ENCODE measurements at regions not wholly inside any gene's neighbourhood (a gene's known extent, or its start where the extent isn't known, plus 50 kb on each side); places are given as distances from the start of the nearest gene placed in this dataset.
A peak's percentile ranks its signal among the peaks of the same experiment; 100 is the strongest.
"Not testable (repeated sequence)": the region's sequence is repeated elsewhere in the genome, so short reads cannot be mapped to it uniquely, and the experiment has no call there.

- no peak for DNase-seq
Measured at GRCh38 chr10:30560326-30560725, 69.2 kb downstream of the LYZL2 start.

DNA sequence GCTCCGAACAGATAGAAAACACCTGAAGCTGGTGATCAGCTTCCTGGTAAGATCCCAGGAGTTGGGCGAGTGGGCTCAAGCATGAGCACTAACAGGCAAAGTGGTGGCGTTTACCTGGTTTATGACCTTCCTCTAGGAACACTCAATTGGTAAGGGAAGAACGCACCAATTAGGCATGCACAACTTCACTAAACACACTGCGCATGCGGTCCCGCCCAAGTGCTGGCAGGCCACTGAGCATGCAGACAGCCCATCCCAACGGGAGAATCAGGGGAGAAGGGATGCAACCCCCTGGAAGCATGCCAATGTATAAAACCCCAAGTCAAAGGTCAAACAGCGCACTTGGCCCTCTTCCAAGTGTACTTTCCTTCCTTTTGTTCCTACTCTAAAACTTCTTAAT lies 70.4 kb downstream of the LYZL2 start:
- no peak for DNase-seq

- DNase-seq = no peak
Measured at GRCh38 chr10:30558411-30558810, 71.1 kb downstream of the LYZL2 start.

GRCh38 chr10:30557884-30558283 lies 71.7 kb downstream of the LYZL2 start:
- no peak for DNase-seq

DNA sequence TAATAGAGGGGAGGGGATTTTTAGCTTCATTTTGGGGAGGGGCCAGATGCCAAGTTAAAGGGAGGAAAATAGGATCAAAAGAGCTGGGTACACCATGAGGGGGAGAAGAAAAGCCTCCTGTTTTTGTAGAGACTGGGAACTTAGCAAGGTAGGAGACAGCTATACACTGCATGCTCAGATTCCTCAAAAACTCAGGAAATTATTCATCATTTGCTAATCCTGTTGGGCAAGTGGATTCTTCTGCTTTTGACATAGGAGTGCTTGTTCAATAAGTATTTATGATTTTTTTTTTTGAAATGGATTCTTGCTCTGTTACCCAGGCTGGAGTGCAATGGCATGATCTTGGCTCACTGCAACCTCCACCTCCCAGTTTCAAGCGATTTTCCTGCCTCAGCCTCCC lies 73.4 kb downstream of the LYZL2 start:
- DNase-seq = no peak

DNA sequence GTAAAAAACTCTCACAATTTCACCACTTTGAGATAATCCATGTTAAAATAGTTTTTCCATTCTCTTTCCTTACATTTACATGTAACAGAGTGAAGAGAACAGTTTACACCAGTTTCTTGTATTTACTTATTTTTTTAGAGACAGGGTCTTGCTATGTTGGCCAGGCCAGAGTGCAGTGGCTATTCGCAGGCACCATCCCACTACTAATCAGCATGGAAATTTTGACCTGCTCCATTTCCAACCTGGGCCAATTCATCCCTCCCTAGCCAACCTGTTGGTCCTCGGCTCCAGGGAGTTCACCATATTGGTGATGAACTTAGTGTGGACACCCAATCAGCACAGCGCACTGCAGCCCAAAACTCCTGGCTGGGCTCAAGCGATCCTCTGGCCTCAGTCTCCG lies 74.1 kb downstream of the LYZL2 start:
- DNase-seq = no peak

DNA sequence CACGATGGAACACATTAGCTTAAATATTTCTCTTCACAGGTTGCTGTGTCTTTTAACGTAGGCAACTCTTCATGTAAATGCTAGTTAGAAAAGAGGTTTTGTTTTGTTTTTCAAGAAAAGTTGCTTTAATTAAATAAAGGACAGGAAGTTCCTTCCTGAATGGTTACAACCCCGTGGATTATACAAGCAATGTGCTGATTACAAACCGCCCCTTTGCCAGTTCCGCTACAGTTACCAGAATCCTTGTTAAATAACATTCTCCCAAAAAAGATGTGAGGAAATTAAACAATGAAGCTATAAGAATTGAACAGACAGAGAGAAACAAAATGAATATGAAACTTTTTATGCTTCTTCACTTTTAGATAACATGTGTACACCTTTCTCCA lies 75.1 kb downstream of the LYZL2 start:
- DNase-seq = no peak

GRCh38 chr10:30553626-30554439 lies 75.7 kb downstream of the LYZL2 start:
- no peak for DNase-seq

- DNase-seq = no peak
Measured at GRCh38 chr10:30553018-30553625, 76.4 kb downstream of the LYZL2 start.

- no peak for DNase-seq
Measured at GRCh38 chr10:30550967-30551815, 78.4 kb downstream of the LYZL2 start.

DNA sequence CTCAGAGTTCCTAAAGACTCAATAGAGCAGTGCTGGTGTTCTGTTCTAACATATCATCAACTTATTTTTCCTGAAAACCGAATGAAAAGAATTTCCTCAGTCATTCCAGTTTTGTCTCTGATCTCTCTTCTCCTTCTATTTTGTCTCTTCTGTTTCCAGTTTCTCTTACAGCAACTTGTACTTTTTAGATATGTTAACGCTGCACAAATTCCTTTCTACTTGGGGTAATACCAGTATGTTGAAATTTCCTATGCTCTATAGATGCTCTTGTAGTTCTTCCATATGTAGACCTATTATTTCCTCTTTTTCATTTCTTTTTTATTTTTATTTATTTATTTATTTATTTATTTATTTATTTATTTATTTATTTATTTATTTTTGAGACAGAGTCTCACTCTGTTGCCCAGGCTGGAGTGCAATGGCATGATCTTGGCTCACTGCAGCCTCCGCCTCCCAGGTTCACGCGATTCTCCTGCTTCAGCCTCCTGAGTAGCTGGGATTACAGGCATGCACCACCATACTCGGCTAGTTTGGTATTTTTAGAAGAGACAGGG lies 80.3 kb downstream of the LYZL2 start:
- not testable (repeated sequence) for DNase-seq

- no peak for DNase-seq
Measured at GRCh38 chr10:30546511-30546910, 83.0 kb downstream of the LYZL2 start.

GRCh38 chr10:30542895-30543288 lies 86.7 kb downstream of the LYZL2 start:
- no peak for DNase-seq

DNA sequence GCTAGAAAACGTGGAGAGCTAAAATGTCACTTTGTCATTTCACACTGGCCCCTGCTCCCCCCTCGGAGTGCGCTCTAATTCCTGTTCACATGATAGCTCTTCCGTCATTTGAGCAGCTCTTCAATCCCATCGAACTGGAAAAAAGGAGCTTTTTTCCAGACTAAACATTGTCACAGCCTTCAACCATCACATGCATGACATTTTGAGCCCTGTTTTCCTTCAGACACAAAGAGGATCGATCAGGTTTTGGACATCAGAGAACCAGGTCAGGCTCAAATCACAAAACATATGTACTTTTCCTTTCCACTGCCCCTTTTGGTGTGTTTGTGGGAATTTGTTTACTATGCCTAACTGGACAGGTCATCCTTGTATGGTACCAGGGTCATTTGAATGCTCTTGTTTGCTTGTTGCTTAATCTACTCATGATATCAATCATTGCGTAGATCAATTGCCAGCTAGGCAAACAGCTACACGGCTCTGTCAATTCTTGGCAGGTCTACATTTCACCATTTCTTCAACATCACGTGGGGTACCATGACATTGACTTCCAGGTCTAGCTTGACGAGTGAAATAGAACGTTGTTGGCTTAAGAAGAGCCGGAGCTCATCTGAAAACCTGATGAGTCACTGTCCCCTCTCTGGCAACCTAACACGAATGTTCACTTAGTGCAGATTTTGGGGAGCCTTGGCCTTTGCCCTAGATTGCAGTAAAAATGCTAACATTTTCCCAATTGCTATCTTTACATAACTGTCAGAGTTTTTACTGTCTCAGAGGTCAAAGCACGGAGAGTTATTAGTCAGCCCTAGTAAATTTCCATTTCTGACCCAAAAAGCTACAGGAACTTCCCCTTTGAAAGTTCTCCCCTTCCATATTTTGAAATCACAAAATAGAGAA lies 87.3 kb downstream of the LYZL2 start:
- no peak for DNase-seq

GRCh38 chr10:30540276-30540675 lies 89.3 kb downstream of the LYZL2 start:
- DNase-seq = no peak

- no peak for DNase-seq
Measured at GRCh38 chr10:30538086-30538485, 91.5 kb downstream of the LYZL2 start.

DNA sequence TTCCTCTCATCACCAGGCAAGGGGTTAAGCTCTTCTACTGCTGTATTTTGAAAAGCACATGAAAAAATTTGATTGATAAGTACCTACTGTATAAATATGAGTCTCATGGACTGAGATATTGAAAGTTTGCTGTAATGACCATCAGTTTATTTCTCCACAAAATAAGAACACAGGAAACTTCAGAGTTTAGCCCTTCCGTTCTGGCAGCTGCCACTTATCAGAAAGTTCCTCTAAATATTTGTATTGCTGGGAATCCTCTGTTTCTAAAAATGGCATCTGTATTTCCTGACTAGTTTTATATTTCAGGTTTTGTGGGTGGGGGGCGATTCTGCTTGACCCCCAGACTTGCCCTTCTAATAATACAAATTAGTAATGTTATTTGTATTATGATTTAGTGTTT lies 92.0 kb downstream of the LYZL2 start:
- DNase-seq = no peak

DNA sequence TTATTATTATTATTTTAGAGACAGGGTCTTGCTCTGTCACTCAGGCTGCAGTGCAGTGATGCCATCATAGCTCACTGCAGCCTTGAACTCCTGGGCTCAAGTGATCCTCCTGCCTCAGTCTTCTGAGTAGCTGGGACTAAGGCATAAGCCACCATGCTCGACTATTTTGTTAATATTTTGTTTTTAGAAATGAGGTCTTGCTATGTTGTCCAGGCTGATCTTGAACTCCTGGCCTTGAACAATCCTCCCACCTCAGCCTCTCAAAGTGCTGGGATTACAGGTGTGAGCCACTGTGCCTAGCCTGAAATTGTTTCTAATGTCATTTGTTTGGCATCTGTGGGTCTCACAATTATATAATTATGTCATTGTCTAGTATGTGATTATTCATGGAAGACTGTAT lies 92.4 kb downstream of the LYZL2 start:
- DNase-seq = not testable (repeated sequence)

DNA sequence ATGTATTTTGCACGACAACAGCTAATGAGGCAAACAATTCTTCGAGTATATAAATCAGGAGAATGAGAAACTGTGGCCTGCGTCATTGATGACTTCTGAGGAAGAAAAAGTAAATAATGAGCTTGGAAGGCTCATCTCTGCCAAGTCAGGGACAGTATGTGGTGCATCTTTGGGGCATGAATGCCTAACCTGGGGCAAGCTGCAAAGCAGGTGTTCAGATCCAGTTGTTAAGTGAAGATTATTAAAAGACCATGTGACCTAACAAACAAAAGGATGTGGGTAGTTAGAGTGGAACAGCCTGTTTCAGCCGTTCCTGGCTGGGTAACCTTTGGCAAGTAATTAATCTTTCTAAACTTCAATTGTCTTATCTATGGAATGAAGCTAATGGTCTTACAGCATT lies 93.0 kb downstream of the LYZL2 start:
- no peak for DNase-seq

GRCh38 chr10:30535677-30536076 lies 93.9 kb downstream of the LYZL2 start:
- no peak for DNase-seq

DNA sequence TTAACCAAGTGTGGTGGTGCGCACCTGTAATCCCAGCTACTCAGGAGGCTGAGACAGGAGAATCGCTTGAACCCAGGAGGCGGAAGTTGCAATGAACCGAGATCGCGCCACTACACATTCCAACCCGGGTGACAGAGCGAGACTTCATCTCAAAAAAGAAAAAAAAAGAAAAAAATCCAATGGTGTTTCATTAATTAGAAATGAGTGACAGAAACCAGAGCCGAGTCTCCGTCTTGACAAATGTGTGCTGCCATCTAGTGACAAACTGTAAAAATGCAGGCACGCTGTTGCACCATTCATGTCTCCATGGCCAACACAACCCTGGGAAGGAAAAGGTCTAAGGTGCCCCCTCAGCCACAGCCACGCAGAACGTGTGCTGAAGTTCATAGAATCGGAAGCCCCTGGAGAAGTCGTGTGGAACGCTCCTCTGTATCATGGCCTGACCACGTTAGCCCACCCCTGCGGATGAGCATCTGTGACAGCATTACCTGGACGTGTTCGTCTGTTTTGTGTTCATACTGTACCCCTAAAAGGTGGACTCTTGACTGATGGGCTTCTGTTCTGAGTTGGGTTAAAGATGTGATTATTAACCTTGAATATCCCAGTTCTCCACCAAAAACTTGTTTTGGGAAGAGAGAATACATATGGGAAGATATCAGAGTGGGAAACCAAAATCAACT lies 94.9 kb downstream of the LYZL2 start:
- DNase-seq = peak; percentile 53

All from effector CD8-positive, alpha-beta T cell (primary cell).